Left lung (tissue), 4 donors: ENCODE measurements at regions not wholly inside any gene's neighbourhood (a gene's known extent, or its start where the extent isn't known, plus 50 kb on each side); places are given as distances from the start of the nearest gene placed in this dataset.

Experiments used
- ATAC-seq: fragments of 200-7000 bp; cut with Tn5 transposase; one replicate; pipeline ENCODE4 v1.9.1; 2020; ENCODE audit warnings: moderate library complexity
- DNase-seq, 4 donors: peaks; one replicate each; pipeline ENCODE4 v3.0.0-alpha.2; 2013 to 2020
- H3K27ac ChIP-seq, 2 donors: fragments of 200-600 bp; sonication (generic) in 1 of 2; one replicate each; pipeline versions ENCODE4 v1.5.0 to v1.8.0; 2020 to 2021
- H3K27me3 ChIP-seq, 2 donors: fragments of 200-600 bp; sonication (generic) in 1 of 2; one replicate each; pipeline versions ENCODE4 v1.5.0 to v1.8.0; 2020 to 2021
- H3K36me3 ChIP-seq, 2 donors: fragments of 200-600 bp; sonication (generic) in 1 of 2; one replicate each; pipeline versions ENCODE4 v1.5.0 to v1.8.0; 2020 to 2021
- H3K4me1 ChIP-seq, 2 donors: fragments of 200-600 bp; one replicate each; pipeline ENCODE4 v1.8.0; 2021
- H3K4me3 ChIP-seq, 2 donors: fragments of 200-600 bp; sonication (generic) in 1 of 2; one replicate each; pipeline versions ENCODE4 v1.5.0 to v1.8.0; 2020 to 2021; ENCODE audit warnings: mild to moderate bottlenecking in 1 of 2
- H3K9me3 ChIP-seq, 2 donors: fragments of 200-600 bp; sonication (generic) in 1 of 2; one replicate each; pipeline versions ENCODE4 v1.5.0 to v1.8.0; 2020 to 2021
- intact Hi-C, 2 donors: fragments of 100-400 bp; cut with DNase I; formaldehyde crosslinking; loops; one replicate each; pipeline versions ENCODE4 v1.11.2 to v1.14.2; 2022
- TF ChIP-seq, protein P1 (sequence below), 2 donors: fragments of 200-600 bp; sonication (generic) in 1 of 2; IDR thresholded peaks; one replicate each; pipeline versions ENCODE4 v1.5.0 to v1.8.0; 2021; ENCODE audit warnings: antibody characterized with exemption in 2 of 2
- donor health status: DM: no; HTN: yes; CAD: no.
- donor health status: DM: no; HTN: no; CAD: no.

DNA sequence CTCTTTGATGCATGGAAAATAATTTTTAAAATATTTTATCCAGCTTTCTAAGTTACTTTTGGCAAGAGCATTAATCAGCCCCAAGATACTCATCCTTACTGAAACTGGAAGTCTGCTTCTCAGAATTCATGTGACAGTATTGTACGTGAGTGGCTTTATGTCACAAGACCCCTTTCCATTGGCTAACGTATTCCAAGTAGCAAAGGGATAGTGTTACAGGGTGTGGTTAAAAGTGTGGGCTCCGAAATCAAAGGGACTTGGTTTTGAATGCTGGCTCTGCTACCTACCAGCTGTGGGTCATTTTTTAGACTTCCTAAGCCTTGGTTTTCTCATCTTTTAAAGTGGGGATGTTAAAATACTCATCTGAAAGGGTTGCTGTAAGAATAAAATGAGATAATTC lies 91.7 kb downstream of the RHOU start:
- DNase-seq (peak in 1 of 4 donors; percentile 24), ATAC-seq (peak; percentile 60)
- H3K9me3 ChIP-seq: no peaks in the 10 kb centered on the region
- intact Hi-C loops: no loop called here
- no peak overlapping the region for H3K27ac ChIP-seq
- H3K4me1 ChIP-seq: peaks cover 4 to 14% of the 10 kb centered on the region in 2 donors
- no peaks in the 10 kb centered on the region for H3K27me3 ChIP-seq
- TF ChIP-seq, protein P1, sequence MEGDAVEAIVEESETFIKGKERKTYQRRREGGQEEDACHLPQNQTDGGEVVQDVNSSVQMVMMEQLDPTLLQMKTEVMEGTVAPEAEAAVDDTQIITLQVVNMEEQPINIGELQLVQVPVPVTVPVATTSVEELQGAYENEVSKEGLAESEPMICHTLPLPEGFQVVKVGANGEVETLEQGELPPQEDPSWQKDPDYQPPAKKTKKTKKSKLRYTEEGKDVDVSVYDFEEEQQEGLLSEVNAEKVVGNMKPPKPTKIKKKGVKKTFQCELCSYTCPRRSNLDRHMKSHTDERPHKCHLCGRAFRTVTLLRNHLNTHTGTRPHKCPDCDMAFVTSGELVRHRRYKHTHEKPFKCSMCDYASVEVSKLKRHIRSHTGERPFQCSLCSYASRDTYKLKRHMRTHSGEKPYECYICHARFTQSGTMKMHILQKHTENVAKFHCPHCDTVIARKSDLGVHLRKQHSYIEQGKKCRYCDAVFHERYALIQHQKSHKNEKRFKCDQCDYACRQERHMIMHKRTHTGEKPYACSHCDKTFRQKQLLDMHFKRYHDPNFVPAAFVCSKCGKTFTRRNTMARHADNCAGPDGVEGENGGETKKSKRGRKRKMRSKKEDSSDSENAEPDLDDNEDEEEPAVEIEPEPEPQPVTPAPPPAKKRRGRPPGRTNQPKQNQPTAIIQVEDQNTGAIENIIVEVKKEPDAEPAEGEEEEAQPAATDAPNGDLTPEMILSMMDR (IDR thresholded peaks at IDR 0.05): no peak
- H3K4me3 ChIP-seq: no peak overlapping the region
- H3K36me3 ChIP-seq: no peaks in the 10 kb centered on the region

DNA sequence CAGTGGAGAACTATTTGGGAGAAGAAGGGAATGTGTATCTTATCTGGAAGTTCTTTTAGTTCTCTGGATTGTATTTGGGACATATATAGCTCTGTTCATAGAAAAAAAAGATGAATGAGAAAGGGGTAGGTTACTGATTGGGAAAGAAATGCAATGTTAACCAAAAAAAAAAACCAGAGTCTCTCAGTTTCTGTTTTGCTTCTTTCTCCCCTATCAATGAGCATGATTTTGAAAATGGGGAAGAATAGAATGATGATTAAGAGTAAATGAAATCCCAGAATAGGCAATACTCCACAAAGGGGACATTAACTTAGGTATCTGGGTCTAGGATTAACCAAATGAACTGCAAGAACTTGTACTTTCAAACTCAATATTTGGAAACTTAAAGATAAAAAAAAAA lies 92.9 kb downstream of the RHOU start:
- TF ChIP-seq, protein P1 (IDR thresholded peaks at IDR 0.05): no peak
- no peak for ATAC-seq
- Histone ChIP-seq H3K4me3 (no peak overlapping the region), H3K36me3 (no peaks in the 10 kb centered on the region), H3K4me1 (peaks cover 4 to 14% of the 10 kb centered on the region in 2 donors), H3K9me3 (no peaks in the 10 kb centered on the region), H3K27me3 (no peaks in the 10 kb centered on the region), H3K27ac (no peak overlapping the region)
- no peak for DNase-seq
- intact Hi-C loops: no loop called here

DNA sequence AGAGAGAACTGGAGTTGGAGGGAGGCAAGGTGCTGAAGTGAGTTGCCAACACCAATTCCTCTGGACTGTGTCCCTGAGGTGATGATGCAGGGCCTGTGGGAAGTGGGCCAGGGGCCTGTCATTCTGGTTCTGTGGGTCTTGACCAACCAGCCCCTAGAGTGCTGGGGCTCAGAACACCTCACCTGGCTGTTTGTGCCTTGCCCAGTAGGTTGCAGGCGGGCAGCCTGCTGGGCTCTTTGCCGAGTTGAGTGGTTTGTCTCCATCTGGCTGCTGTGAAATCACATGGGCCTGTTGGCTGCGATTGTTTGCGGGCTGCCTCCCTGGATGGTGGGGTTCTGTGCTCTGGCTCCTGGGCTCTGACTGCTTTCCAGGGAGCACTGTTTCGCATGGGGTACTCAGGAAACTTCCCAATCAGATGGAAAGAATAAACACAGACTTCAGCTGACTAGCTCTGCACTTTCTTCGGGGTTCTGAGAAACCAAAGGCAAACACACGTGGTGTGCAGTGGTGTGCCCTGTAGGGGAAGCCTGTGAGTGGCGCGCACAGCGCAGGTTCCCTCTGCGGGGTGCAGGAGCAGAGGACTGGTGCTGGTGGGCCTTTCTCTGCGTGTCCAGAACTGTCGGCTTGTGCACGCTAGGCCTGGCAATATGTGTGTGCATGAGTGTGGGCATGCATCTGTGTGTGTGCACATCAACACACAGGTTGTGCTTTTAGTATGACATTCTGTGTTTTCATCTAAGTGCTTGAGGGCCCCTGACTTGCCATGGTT lies 95.1 kb downstream of the RHOU start:
- peaks cover 4 to 14% of the 10 kb centered on the region in 2 donors for H3K4me1 ChIP-seq
- ATAC-seq: peak; percentile 83
- no peaks in the 10 kb centered on the region for H3K36me3 ChIP-seq
- intact Hi-C loops: no loop called here
- H3K27me3 ChIP-seq: no peaks in the 10 kb centered on the region
- H3K4me3 ChIP-seq: no peak overlapping the region
- TF ChIP-seq, protein P1 (IDR thresholded peaks at IDR 0.05): no peak
- DNase-seq: peak in 2 of 4 donors; percentile 40 to 72
- no peak overlapping the region for H3K27ac ChIP-seq
- no peaks in the 10 kb centered on the region for H3K9me3 ChIP-seq

DNA sequence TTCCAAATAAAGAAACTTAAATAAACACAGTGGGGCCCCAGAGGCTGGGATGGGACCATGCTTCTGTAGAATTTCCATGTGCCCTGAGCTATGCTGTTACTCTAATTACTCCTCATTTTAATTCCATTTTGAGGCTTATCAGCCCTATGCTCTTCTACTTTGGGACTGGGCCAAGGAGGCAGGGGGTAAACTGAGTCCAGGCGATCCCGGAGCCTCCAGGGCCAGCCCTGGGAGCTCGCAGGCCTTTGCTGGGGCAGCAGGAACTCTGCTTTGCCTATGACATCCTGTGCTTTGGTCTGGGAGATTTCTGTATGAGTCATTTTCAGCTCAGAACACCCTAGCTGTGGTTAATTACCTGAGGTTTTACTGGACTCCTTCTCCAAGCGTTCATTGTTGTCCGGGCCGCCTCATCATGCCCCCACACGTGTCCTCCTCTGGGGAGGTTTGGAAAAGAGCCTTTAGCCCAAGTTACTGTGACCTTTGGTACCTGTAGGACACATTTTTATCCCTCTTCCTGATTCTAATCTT lies 95.7 kb downstream of the RHOU start:
- Histone ChIP-seq H3K9me3 (no peaks in the 10 kb centered on the region), H3K4me1 (peaks cover 4 to 14% of the 10 kb centered on the region in 2 donors), H3K27ac (no peak overlapping the region), H3K36me3 (no peaks in the 10 kb centered on the region), H3K27me3 (no peaks in the 10 kb centered on the region), H3K4me3 (no peak overlapping the region)
- intact Hi-C loops: no loop called here
- peak; percentile 37 for ATAC-seq
- DNase-seq: no peak
- TF ChIP-seq, protein P1 (IDR thresholded peaks at IDR 0.05): no peak

DNA sequence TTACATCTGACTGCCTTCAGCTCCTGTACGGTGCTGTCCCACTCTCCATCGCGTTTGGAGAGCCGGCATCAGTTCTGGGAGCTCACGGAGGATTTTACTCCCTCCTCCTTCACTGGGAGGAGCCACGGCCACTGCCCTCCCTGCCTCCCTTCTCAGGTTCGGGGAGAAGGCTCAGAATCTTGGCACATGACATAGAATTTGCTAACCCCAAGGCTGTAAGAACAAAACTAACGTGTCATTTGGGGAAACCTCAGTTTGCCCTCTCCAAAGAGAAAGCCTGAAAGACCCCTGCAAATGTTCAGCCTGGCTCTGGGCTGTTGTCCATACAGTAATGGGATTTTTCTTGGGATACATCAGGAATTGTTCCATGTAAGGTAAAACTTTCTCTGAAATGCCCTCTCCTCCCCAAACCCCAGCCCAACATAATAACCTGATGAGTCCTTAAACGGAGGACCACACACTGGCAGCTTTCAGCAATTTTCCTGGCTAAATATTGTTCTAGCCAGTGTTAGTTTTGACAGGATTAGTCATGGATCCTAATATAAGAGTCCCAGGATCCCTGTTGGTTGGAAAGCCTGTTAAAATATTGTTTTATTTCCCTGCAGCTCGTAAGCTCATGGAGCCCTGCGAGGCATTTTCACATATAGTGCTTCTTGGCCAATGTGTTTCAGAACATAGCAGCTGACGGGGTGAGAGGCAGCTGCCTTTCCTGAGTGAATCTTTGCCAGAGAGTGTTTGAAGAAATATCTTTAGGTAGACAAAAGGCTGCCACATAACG lies 98.8 kb downstream of the RHOU start:
- peaks cover 0 to 24% of the 10 kb centered on the region in 2 donors for H3K4me1 ChIP-seq
- no peak overlapping the region for H3K27ac ChIP-seq
- ATAC-seq (no peak), DNase-seq (no peak)
- H3K9me3 ChIP-seq: no peaks in the 10 kb centered on the region
- H3K27me3 ChIP-seq: no peaks in the 10 kb centered on the region
- no peak overlapping the region for H3K4me3 ChIP-seq
- TF ChIP-seq, protein P1 (IDR thresholded peaks at IDR 0.05): no peak
- H3K36me3 ChIP-seq: no peaks in the 10 kb centered on the region
- intact Hi-C loops: no loop called here
